HepG2 (cell line): ENCODE measurements at regions not wholly inside any gene's neighbourhood (a gene's known extent, or its start where the extent isn't known, plus 50 kb on each side); places are given as distances from the start of the nearest gene placed in this dataset.

ENCODE experiments used
- CC2D1A ChIP-seq: sonication (generic); formaldehyde crosslinking; IDR thresholded peaks from 2 replicates; pipeline ENCODE4 v1.8.1; 2023; ENCODE audit warnings: mild to moderate bottlenecking, missing genetic modification reagents
- EZH2 ChIP-seq: conservative IDR thresholded peaks from 2 replicates; pipeline ENCODE4 v1.6.1; 2012; ENCODE audit warnings: mild to moderate bottlenecking, low read depth, low read length, moderate library complexity
- GMEB2 ChIP-seq: IDR thresholded peaks from 2 replicates; pipeline ENCODE4 v1.6.1; 2016; ENCODE audit warnings: missing biosample characterization, missing genetic modification reagents, low read depth
- HNF1A ChIP-seq, 2 experiments: sonication (generic) in 1 of 2; formaldehyde crosslinking in 1 of 2; IDR thresholded peaks; 2 replicates each; pipeline versions ENCODE4 v1.4.0 to v1.6.1; 2016 to 2020; ENCODE audit warnings: borderline replicate concordance in 1 of 2, low read depth in 1 of 2, mild to moderate bottlenecking in 1 of 2, missing genetic modification reagents in 1 of 2
- KDM5B ChIP-seq: sonication (generic); formaldehyde crosslinking; IDR thresholded peaks from 2 replicates; pipeline ENCODE4 v1.4.0; 2020; ENCODE audit warnings: missing genetic modification reagents, mild to moderate bottlenecking, borderline replicate concordance
- MAZ ChIP-seq, 2 experiments: sonication (generic) in 1 of 2; formaldehyde crosslinking in 1 of 2; IDR thresholded peaks; 2 replicates each; pipeline versions ENCODE4 v1.5.0 to v1.6.1; 2012 to 2020; ENCODE audit warnings: low read depth in 2 of 2, mild to moderate bottlenecking in 2 of 2, borderline replicate concordance in 1 of 2, improper control_type of control experiment in 1 of 2, low read length in 1 of 2, missing genetic modification reagents in 1 of 2, moderate library complexity in 1 of 2
- MIXL1 ChIP-seq: IDR thresholded peaks from 2 replicates; pipeline ENCODE4 v1.6.1; 2016
- PATZ1 ChIP-seq: sonication (generic); formaldehyde crosslinking; IDR thresholded peaks from 2 replicates; pipeline ENCODE4 v1.4.0; 2020; ENCODE audit warnings: missing genetic modification reagents
- POLR2AphosphoS5 ChIP-seq: IDR thresholded peaks from 2 replicates; pipeline ENCODE4 v1.6.1; 2012; ENCODE audit warnings: low read depth, low read length
- USF2 ChIP-seq, 2 experiments: sonication (generic) in 1 of 2; formaldehyde crosslinking in 1 of 2; IDR thresholded peaks; 2 replicates each; pipeline versions ENCODE4 v1.5.1 to v1.6.1; 2011 to 2020; ENCODE audit warnings: borderline replicate concordance in 1 of 2, low read depth in 1 of 2, low read length in 1 of 2, mild to moderate bottlenecking in 1 of 2, missing genetic modification reagents in 1 of 2, moderate library complexity in 1 of 2
- ZNF10 ChIP-seq: sonication (generic); formaldehyde crosslinking; IDR thresholded peaks from 2 replicates; pipeline ENCODE4 v1.4.0; 2020; ENCODE audit warnings: mild to moderate bottlenecking, low read depth, missing genetic modification reagents, borderline replicate concordance
- ZNF18 ChIP-seq: sonication (generic); formaldehyde crosslinking; IDR thresholded peaks from 2 replicates; pipeline ENCODE4 v1.8.0; 2022; ENCODE audit warnings: mild to moderate bottlenecking, missing genetic modification reagents; ENCODE audit not compliant: insufficient replicate concordance
- ZNF224 ChIP-seq: sonication (generic); formaldehyde crosslinking; IDR thresholded peaks from 2 replicates; pipeline ENCODE4 v1.5.0; 2020; ENCODE audit warnings: mild to moderate bottlenecking, missing genetic modification reagents

- TF ChIP-seq POLR2AphosphoS5 (no peak), KDM5B (CRISPR knock-in tag) (no peak), ZNF10 (CRISPR knock-in tag) (no peak), CC2D1A (CRISPR knock-in tag) (no peak), EZH2 (no peak), MAZ (IDR thresholded peaks at IDR 0.05; ENCODE audit: borderline replicate concordance, low read depth, low read length) (no peak), MAZ (CRISPR knock-in tag; IDR thresholded peaks at IDR 0.05; ENCODE audit: low read depth) (no peak), USF2 (IDR thresholded peaks at IDR 0.05; ENCODE audit: low read depth, low read length) (no peak), USF2 (CRISPR knock-in tag; IDR thresholded peaks at IDR 0.05; ENCODE audit: borderline replicate concordance) (no peak), ZNF224 (CRISPR knock-in tag) (no peak), MIXL1 (no peak), ZNF18 (CRISPR knock-in tag) (no peak), HNF1A (IDR thresholded peaks at IDR 0.05; ENCODE audit: low read depth) (no peak), HNF1A (CRISPR knock-in tag; IDR thresholded peaks at IDR 0.05; ENCODE audit: borderline replicate concordance) (no peak), PATZ1 (CRISPR knock-in tag) (no peak), GMEB2 (CRISPR knock-in tag) (no peak)
Observed at GRCh38 chr3:65109966-65110500, 422.2 kb upstream of the ADAMTS9 start.
